ENCODE measurements at regions not wholly inside any gene's neighbourhood (a gene's known extent, or its start where the extent isn't known, plus 50 kb on each side); places are given as distances from the start of the nearest gene placed in this dataset.

DNA sequence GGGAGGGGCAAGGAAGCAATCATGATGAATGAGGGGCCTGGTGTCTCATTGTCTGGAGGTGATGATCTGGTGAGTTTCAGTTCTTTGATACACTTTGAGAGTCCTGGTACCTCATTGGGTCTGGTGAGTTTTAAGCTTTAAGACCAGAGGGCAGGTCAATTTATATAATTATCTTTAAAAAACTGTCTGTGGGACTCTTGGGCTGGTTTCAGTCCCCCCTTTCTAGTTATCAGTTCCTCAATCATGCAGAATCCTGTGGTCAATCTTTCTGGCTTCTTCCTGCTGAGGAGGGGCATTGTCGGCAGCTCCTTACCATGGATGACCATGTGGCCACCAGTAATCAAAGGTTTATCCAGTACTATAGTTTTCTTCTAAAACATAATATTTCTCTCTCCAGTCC is 789.1 kb downstream of the PCDH18 start:
- no peak for DNase-seq

- DNase-seq, result no peak
These were observed 790.0 kb downstream of the PCDH18 start for GRCh38 chr4:136742333-136742732.

DNA sequence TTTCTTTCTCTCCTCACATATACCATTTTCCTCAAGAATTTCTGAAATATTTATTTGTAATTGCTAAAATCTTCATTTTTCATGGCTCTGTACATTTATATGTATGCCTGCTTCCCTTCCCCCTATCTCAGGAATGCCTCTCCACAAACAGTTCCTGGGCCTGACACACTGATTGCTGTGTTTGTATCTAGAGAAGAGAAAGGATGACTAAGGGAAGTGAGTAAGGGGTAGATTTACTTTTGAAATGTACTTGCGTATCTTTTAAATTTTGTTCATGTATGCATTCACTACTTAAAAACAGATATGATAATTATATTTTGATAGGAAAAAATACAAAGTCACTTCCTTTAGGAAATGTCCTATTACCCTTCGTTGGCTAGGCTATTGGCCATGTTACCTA is 790.8 kb downstream of the PCDH18 start:
- no peak for DNase-seq

- no peak for DNase-seq
These were observed 792.0 kb downstream of the PCDH18 start for GRCh38 chr4:136740326-136740725.

GRCh38 chr4:136737066-136737465 is 795.2 kb downstream of the PCDH18 start:
- no peak for DNase-seq

DNA sequence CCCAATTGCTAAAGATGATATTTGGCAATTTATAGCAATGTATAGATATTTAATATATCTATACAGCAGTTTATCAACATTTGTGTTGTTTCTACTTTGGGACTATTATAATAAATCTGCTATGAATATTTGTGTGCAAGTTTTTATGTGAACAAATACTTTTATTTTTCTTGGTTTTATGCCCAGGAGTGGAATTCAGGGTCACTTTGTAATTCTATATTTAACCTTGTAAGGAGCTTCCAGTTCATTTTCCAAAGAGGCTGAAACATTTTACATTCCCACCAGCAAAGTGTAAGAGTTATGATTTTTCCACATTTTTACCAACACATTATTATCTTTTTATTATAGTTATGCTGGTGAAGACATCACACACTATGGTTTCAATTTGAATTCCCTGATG is 801.3 kb downstream of the PCDH18 start:
- no peak for DNase-seq

- no peak for DNase-seq
These were observed 806.8 kb downstream of the PCDH18 start for GRCh38 chr4:136725286-136726081.

DNA sequence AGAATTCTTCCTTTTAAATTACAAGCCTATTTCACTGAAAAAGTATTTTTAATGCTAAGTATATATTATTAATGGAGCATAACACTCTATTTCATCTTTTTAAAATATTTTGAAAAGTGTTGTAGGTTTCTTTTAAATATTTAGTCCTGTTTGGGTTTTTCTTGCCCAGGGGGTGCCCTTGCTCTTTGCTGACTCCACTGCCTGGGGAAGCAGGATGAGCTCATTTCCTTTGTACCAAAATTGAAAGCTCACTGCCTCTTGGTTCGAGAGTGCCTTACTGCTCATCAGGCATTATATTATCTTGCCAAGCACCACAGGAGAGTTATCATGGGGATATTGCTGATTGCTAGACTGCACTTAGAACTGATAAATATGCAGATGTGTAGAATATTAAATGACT is 819.2 kb downstream of the PCDH18 start:
- DNase-seq, result no peak

DNA sequence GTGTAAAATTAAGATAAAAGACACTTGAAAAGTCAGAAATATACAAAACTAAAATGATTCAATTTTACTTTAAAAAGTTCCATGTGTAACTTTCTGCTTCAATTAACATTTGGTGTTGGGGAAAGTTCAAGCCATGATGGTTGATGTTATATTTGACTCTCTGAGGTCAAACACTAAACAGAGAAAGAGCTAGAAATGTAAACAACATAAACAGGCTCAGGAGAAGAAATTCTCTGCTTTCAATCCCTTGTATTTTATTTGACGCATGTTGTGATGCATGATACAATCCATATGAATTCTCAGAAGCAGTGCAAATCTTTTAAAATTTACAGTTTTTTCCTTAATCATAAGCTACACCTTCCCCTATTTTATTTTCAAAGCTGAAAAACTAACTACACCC is 822.4 kb downstream of the PCDH18 start:
- no peak for DNase-seq

GRCh38 chr4:136706942-136707341 is 825.4 kb downstream of the PCDH18 start:
- DNase-seq, result no peak

DNA sequence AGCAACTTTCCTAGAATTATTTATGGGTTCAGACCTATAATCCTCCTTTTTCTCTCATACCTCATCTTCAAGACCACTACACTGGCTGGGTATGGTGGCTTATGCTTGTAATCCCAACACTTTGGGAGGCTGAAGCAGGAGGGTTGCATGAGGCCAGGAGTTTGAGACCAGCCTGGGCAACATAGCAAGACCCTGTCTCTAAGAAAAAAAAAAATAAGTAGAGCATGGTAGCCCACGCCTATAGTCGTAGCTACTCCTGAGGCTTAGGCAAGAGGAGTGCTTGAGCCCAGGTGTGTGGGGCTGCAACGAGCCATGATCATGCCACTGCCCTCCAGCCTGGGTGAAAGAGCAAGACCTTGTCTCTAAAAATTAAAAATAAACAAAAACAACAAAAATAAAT is 832.4 kb downstream of the PCDH18 start:
- no peak for DNase-seq

GRCh38 chr4:136691607-136692006 is 840.7 kb downstream of the PCDH18 start:
- DNase-seq, result no peak

DNA sequence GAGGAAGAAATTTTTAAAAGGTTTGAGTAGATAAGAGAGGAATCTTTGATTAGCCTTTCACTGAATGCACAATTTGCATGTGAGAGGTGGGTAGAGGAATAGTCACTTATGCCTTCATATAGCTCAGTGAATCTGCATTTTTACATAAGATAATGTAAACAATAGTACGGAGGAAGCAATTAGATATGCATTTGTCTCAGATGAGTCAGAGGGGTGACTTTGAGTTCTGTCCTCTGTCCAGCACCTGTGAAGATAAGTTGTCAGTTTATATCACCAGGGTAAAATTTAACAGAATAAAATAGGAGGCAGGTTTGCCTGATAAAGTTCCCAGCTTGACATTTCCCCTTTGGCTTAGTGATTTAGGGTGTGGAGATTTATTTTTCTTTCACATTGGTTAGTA is 841.9 kb downstream of the PCDH18 start:
- no peak for DNase-seq

DNA sequence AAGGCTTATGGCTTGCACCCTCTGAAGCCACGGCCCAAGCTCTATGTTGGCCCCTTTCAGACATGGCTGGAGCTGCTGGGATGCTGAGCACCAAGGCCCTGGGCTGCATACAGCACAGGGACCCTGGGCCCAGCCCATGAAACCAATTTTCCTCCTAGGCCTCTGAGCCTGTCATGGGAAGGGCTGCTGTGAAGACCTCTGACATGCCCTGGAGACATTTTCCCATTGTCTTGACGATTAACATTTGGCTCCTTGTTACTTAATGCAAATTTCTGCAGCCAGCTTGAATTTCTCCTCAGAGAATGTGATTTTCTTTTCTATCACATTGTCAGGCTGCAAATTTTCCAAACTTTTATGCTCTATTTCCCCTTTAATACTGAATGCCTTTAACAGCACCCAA is 844.7 kb downstream of the PCDH18 start:
- DNase-seq, result no peak

GRCh38 chr4:136687118-136687517 is 845.2 kb downstream of the PCDH18 start:
- no peak for DNase-seq

- no peak for DNase-seq
These were observed 851.5 kb downstream of the PCDH18 start for GRCh38 chr4:136680761-136681160.

DNA sequence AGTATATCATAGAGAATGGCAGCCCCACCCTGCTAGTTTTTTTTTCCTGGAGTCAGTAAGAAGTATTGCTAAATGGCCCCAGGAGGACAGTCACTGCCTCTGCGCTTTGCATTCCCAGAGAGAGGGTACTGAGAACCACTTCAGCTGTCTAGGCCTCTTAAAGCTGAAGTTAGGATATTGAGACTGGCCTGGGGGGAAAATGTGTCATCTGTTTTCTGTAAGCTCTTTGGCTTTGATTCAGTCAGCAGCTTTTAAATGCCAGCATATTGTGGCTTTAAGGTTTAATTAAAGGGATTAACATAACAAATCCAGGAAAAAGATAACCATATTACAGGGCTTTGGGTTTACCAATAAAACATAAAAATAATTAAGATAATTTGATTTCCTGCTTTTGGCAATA is 852.0 kb downstream of the PCDH18 start:
- DNase-seq, result no peak

- DNase-seq, result no peak
These were observed 862.0 kb downstream of the PCDH18 start for GRCh38 chr4:136670265-136670664.

GRCh38 chr4:136664988-136665387 is 867.3 kb downstream of the PCDH18 start:
- DNase-seq, result no peak

DNA sequence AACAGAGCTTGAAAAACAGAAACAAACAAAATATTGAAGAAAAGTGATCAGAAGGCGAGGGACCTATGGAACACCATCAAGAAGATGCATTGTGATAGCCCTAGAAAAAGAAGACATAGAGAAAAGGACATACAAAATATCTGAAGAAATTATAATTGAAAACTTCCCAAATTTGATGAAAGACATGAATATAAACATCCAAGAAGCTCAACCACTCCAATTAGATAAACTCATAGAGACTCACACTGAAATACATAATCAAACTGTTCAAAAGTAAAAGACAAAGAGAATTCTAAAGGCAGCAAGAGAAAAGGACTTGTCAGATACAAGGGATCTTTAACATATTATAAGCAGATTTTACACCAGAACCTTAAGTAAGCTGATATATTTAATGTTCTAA is 869.8 kb downstream of the PCDH18 start:
- no peak for DNase-seq

DNA sequence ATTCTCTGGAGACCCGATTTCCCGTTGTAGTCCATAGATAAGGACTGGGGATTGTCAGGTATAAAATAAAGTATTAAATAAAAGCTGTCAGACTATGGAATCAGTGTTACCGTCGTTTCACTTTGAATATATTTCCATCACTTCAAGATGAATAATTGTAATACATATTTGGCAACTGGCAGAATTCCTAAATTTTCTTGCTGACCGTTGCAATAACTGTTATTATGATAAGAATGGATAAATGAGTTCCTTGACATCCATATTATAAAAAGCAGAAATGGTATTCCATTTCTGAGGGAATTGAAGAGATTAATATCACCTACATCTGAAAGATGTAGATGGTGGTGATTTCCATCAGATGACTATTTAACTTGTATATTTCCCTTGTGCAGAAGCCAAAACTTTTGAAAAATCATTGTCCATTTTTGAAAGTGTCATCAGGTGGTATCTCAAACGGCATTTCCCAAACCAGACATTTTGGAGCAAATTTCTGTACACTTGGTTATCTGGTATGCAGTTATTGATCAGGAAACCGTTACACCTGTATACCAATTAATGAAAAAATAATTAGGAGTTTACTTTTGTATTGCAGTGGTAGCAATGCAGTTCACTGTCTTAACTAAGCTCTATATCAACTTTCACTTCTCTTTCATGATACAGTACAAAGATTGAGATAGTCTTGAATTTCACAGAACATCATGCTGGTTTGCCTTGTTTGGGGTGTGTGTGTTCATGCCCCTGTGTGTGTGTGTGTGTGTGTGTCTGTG is 878.5 kb downstream of the PCDH18 start:
- DNase-seq, result no peak

GRCh38 chr4:136651932-136652331 is 880.4 kb downstream of the PCDH18 start:
- DNase-seq, result no peak

- DNase-seq, result no peak
These were observed 881.0 kb downstream of the PCDH18 start for GRCh38 chr4:136651278-136651667.

DNA sequence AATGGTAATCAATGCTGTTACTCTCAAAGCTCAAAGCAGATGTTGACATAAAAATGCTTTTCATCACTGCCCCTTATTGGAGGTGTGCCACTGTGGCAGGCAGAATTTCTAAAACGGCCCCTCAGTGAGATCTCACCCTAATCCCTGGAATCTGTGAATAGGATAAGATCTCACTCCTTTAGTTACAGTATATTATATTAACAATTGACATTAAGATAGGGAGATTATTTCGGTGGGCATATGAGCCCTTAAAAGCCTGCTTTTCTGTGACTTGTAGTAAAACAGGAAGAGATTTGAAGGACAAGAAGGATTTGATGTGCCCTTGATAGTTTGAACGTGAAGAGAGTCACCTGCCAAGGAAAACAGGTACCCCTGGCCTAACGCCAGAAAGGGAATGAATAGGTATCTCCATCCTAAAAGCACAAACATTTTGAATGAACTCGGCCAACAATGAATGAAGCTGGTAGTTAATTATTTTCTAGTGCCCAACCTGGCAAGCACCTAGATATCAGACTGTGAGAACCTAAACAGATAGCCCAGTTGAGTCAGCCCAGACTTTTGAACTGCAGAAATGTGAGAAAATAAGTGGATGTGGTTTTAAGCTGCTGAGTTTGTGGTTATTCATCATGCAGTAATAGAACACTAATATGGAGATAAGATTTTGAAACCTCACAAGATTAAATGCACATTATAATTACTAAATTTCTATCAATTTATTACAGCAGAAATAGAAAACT is 881.6 kb downstream of the PCDH18 start:
- no peak for DNase-seq
